H1 (cell line): ENCODE measurements at regions not wholly inside any gene's neighbourhood (a gene's known extent, or its start where the extent isn't known, plus 50 kb on each side); places are given as distances from the start of the nearest gene placed in this dataset.
A peak's percentile ranks its signal among the peaks of the same experiment; 100 is the strongest.
"Not testable (repeated sequence)": the region's sequence is repeated elsewhere in the genome, so short reads cannot be mapped to it uniquely, and the experiment has no call there.

ENCODE experiments used
- CTCF ChIA-PET: fragments of 300-600 bp; sonication (Branson Sonifier 250); formaldehyde crosslinking; loops from one replicate; lab custom pipeline; 2021; ENCODE audit not compliant: partially characterized antibody; lab: Charles Lee
- POLR2A ChIA-PET: fragments of 300-600 bp; sonication (Branson Sonifier 250); formaldehyde crosslinking; loops from one replicate; lab custom pipeline; 2021; ENCODE audit warnings: inconsistent platforms; ENCODE audit not compliant: partially characterized antibody; lab: Charles Lee
- DNase-seq, 2 experiments: peaks; one replicate each; pipeline versions ENCODE4 v3.0.0 to v3.0.0-alpha.2; 2010 to 2022; ENCODE audit warnings: low spot score in 2 of 2, low read depth in 1 of 2, mixed read lengths in 1 of 2
- FAIRE-seq: peaks from 2 replicates; lab custom pipeline; 2011; peaks lifted over from hg19 to GRCh38; lab: Jason Lieb, UNC
- H2AFZ ChIP-seq: 2 replicates; pipeline ENCODE4 v1.8.1; 2012; ENCODE audit warnings: low read length, inconsistent platforms
- H2AK5ac ChIP-seq: 2 replicates; pipeline ENCODE4 v1.6.1; 2013; ENCODE audit warnings: low read depth, low read length
- H2BK120ac ChIP-seq: replicated peaks from 2 replicates; pipeline ENCODE3; 2013; ENCODE audit warnings: low read depth, low read length, inconsistent platforms
- H2BK12ac ChIP-seq: 2 replicates; pipeline ENCODE4 v1.6.1; 2013; ENCODE audit warnings: low read depth, low read length
- H2BK15ac ChIP-seq: 2 replicates; pipeline ENCODE4 v1.6.1; 2013; ENCODE audit warnings: low read length
- H2BK20ac ChIP-seq: 2 replicates; pipeline ENCODE4 v1.6.1; 2013; ENCODE audit warnings: low read length
- H2BK5ac ChIP-seq: 2 replicates; pipeline ENCODE4 v1.6.1; 2013; ENCODE audit warnings: low read depth, low read length
- H3K14ac ChIP-seq: 2 replicates; pipeline ENCODE4 v1.6.1; 2013; ENCODE audit warnings: inconsistent platforms; ENCODE audit not compliant: insufficient read length
- H3K18ac ChIP-seq: 2 replicates; pipeline ENCODE4 v1.6.1; 2013; ENCODE audit warnings: low read length; ENCODE audit errors: extremely low read depth
- H3K23ac ChIP-seq: 2 replicates; pipeline ENCODE4 v1.6.1; 2013; ENCODE audit warnings: inconsistent platforms; ENCODE audit not compliant: insufficient read length
- H3K23me2 ChIP-seq: 2 replicates; pipeline ENCODE4 v1.6.1; 2013; ENCODE audit warnings: low read depth, low read length
- H3K27ac ChIP-seq: 2 replicates; pipeline ENCODE4 v1.6.1; 2011; ENCODE audit warnings: low read depth, low read length, inconsistent platforms
- H3K27me3 ChIP-seq, 4 experiments: replicated peaks in 1 of 4; 1 replicate in 1 of 4; 2 replicates in 3 of 4; pipeline versions ENCODE4 v1.6.1 to v1.8.1; 2011 to 2013; ENCODE audit warnings: low read length in 3 of 4, mild to moderate bottlenecking in 3 of 4, inconsistent platforms in 2 of 4, mixed read lengths in 2 of 4, moderate library complexity in 1 of 4; ENCODE audit not compliant: control insufficient read depth in 3 of 4, insufficient read depth in 3 of 4; ENCODE audit errors: extremely low read depth in 1 of 4
- H3K36me3 ChIP-seq, 4 experiments: 2 replicates each; pipeline versions ENCODE4 v1.6.1 to v1.8.1; 2011 to 2013; ENCODE audit warnings: mild to moderate bottlenecking in 4 of 4, low read length in 3 of 4, moderate library complexity in 2 of 4, control low read depth in 1 of 4, inconsistent platforms in 1 of 4; ENCODE audit not compliant: insufficient read depth in 4 of 4, control insufficient read depth in 2 of 4
- H3K4ac ChIP-seq: replicated peaks from 2 replicates; pipeline ENCODE3; 2013; ENCODE audit warnings: low read length, low read depth, mixed read lengths, inconsistent platforms; ENCODE audit not compliant: insufficient read length
- H3K4me1 ChIP-seq, 4 experiments: replicated peaks in 1 of 4; 1 replicate in 1 of 4; 2 replicates in 3 of 4; pipeline versions ENCODE4 v1.6.1 to v1.8.1; 2011 to 2013; ENCODE audit warnings: low read length in 3 of 4, inconsistent platforms in 2 of 4, mixed read lengths in 1 of 4; ENCODE audit not compliant: insufficient read depth in 4 of 4, control insufficient read depth in 3 of 4
- H3K4me2 ChIP-seq, 2 experiments: 2 replicates each; pipeline versions ENCODE4 v1.6.1 to v1.8.1; 2011 to 2013; ENCODE audit warnings: low read depth in 2 of 2, low read length in 2 of 2, control low read depth in 1 of 2, inconsistent platforms in 1 of 2, mild to moderate bottlenecking in 1 of 2; ENCODE audit not compliant: insufficient read depth in 1 of 2
- H3K4me3 ChIP-seq, 4 experiments: fragments of 200-600, 300-600 bp in 1 of 4; sonication (generic), shearing (Covaris generic), sonication (Bioruptor Twin) in 1 of 4; 2 replicates each; pipeline versions ENCODE4 v1.5.1 to v1.8.1; 2011 to 2016; ENCODE audit warnings: low read length in 4 of 4, low read depth in 3 of 4, control low read depth in 2 of 4, inconsistent platforms in 2 of 4, mild to moderate bottlenecking in 2 of 4, mixed read lengths in 1 of 4, moderate library complexity in 1 of 4; ENCODE audit not compliant: insufficient read depth in 2 of 4; ENCODE audit errors: extremely low read depth in 1 of 4
- H3K56ac ChIP-seq: replicated peaks from 2 replicates; pipeline ENCODE3; 2013; ENCODE audit warnings: low read depth, mild to moderate bottlenecking, mixed read lengths, low read length, inconsistent platforms; ENCODE audit not compliant: insufficient read length
- H3K79me1 ChIP-seq: 2 replicates; pipeline ENCODE4 v1.6.1; 2013; ENCODE audit warnings: low read depth, low read length, control low read depth
- H3K79me2 ChIP-seq, 2 experiments: 2 replicates each; pipeline versions ENCODE4 v1.6.1 to v1.8.1; 2012 to 2013; ENCODE audit warnings: low read length in 2 of 2, mild to moderate bottlenecking in 2 of 2, inconsistent platforms in 1 of 2; ENCODE audit not compliant: insufficient read depth in 2 of 2, control insufficient read depth in 1 of 2
- H3K9ac ChIP-seq, 4 experiments: replicated peaks in 1 of 4; 1 replicate in 1 of 4; 2 replicates in 3 of 4; pipeline versions ENCODE4 v1.6.1 to v1.8.1; 2011 to 2013; ENCODE audit warnings: low read depth in 3 of 4, low read length in 3 of 4, control low read depth in 2 of 4, mild to moderate bottlenecking in 2 of 4, moderate library complexity in 2 of 4, inconsistent platforms in 1 of 4; ENCODE audit errors: extremely low read depth in 1 of 4
- H3K9me3 ChIP-seq, 2 experiments: 2 replicates each; pipeline versions ENCODE4 v1.6.1 to v1.8.1; 2012 to 2013; ENCODE audit warnings: mild to moderate bottlenecking in 2 of 2, moderate library complexity in 2 of 2, control low read depth in 1 of 2, inconsistent platforms in 1 of 2, low read depth in 1 of 2, low read length in 1 of 2, mixed read lengths in 1 of 2; ENCODE audit not compliant: insufficient read depth in 2 of 2
- H4K20me1 ChIP-seq, 2 experiments: replicated peaks in 1 of 2; 2 replicates each; pipeline versions ENCODE3 to v1.8.1; 2011 to 2013; ENCODE audit warnings: inconsistent platforms in 2 of 2, low read length in 2 of 2, mild to moderate bottlenecking in 1 of 2; ENCODE audit not compliant: insufficient read depth in 2 of 2, control insufficient read depth in 1 of 2
- H4K5ac ChIP-seq: 2 replicates; pipeline ENCODE4 v1.6.1; 2013; ENCODE audit warnings: low read length, low read depth, mixed read lengths, inconsistent platforms; ENCODE audit not compliant: insufficient read length
- H4K8ac ChIP-seq: 2 replicates; pipeline ENCODE4 v1.8.0; 2013; ENCODE audit warnings: mild to moderate bottlenecking, moderate library complexity, low read length, inconsistent platforms; ENCODE audit not compliant: insufficient read depth; ENCODE audit errors: extremely low read depth
- H4K91ac ChIP-seq: replicated peaks from 2 replicates; pipeline ENCODE3; 2013; ENCODE audit warnings: low read length, mixed read lengths, inconsistent platforms; ENCODE audit not compliant: insufficient read length
- WGBS, 2 experiments: shearing (Covaris generic) in 1 of 2; methylation state at CpG; one replicate each; pipeline versions ENCODE4 v1.1.6 to v1.1.7; 2013 to 2015; ENCODE audit warnings: low lambda C conversion rate in 2 of 2, mixed read lengths in 2 of 2, inconsistent platforms in 1 of 2, low coverage in 1 of 2, missing lambda C conversion rate in 1 of 2; ENCODE audit not compliant: insufficient replicate concordance in 2 of 2, insufficient coverage in 1 of 2, insufficient read length in 1 of 2; ENCODE audit errors: extremely low coverage in 1 of 2, missing lambda C conversion rate in 1 of 2; 5-methylcytosine and 5-hydroxymethylcytosine counted together

DNA sequence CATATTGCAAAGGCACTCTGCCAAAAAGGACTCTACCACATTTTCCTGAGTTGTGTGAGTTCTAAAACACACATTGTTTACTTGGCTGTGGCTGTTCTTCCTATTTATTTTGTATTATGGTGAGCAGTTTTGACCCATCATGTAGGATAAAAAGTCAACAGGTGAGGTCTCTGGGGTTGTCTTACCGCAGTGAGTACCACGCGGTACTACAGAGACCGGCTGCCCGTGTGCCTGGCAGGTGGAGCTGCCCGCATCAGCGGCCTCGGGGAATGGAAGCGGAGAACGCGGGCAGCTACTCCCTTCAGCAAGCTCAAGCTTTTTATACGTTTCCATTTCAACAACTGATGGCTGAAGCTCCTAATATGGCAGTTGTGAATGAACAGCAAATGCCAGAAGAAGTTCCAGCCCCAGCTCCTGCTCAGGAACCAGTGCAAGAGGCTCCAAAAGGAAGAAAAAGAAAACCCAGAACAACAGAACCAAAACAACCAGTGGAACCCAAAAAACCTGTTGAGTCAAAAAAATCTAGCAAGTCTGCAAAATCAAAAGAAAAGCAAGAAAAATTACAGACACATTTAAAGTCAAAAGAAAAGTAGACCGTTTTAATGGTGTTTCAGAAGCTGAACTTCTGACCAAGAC lies 155.3 kb upstream of the RASSF8 start:
- H3K79me1 ChIP-seq, H3K56ac ChIP-seq, DNase-seq, H3K4me3 ChIP-seq, H3K36me3 ChIP-seq, H3K4ac ChIP-seq, H3K27me3 ChIP-seq, H3K14ac ChIP-seq, H3K4me1 ChIP-seq, H4K91ac ChIP-seq, POLR2A ChIA-PET, H3K23me2 ChIP-seq, H2BK20ac ChIP-seq, H2BK12ac ChIP-seq, H2BK15ac ChIP-seq, H3K9ac ChIP-seq, H2AK5ac ChIP-seq, H3K27ac ChIP-seq, H3K9me3 ChIP-seq, H4K20me1 ChIP-seq, H3K4me2 ChIP-seq, H3K18ac ChIP-seq, H4K5ac ChIP-seq, H2AFZ ChIP-seq, H2BK5ac ChIP-seq, H3K23ac ChIP-seq, FAIRE-seq, H2BK120ac ChIP-seq, H4K8ac ChIP-seq, H3K79me2 ChIP-seq: not testable (repeated sequence)
- CTCF ChIA-PET, result interaction anchor here (1.3 kb wide), 1 partner anchor 156 kb away, joined by 3 read pairs; no protein-coding TSS in a partner anchor
- WGBS, 2 experiments, result 94% methylated on average over 13 of the region's 13 CpGs; no CpG with 5 or more reads in 1 of the 2 experiments

DNA sequence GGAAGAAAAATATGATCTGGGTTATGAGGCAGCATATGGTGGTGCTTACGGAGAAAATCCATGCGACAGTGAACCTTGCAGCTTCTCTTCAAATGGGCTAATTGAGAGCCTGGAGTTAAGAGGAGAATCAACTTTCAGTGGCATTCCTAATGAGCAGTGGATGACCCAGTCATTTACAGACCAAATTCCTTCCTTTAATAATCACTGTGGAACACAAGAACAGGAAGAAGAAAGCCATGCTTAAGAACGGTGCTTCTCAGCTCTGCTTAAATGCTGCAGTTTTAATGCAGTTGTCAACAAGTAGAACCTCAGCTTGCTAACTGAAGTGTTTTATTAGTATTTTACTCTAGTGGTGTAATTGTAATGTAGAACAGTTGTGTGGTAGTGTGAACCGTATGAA lies 154.2 kb upstream of the RASSF8 start:
- H3K4me3 ChIP-seq, H4K91ac ChIP-seq, H2BK5ac ChIP-seq, H2BK12ac ChIP-seq, H3K79me1 ChIP-seq, H3K27ac ChIP-seq, H3K56ac ChIP-seq, H3K14ac ChIP-seq, POLR2A ChIA-PET, H3K27me3 ChIP-seq, H3K36me3 ChIP-seq, DNase-seq, H3K9ac ChIP-seq, H3K4me2 ChIP-seq, H3K23me2 ChIP-seq, H4K5ac ChIP-seq, H2BK20ac ChIP-seq, CTCF ChIA-PET, H2BK120ac ChIP-seq, H4K20me1 ChIP-seq, H3K79me2 ChIP-seq, H2AK5ac ChIP-seq, H3K4ac ChIP-seq, H4K8ac ChIP-seq, H2BK15ac ChIP-seq, H3K18ac ChIP-seq, H3K9me3 ChIP-seq, H3K23ac ChIP-seq, H3K4me1 ChIP-seq: not testable (repeated sequence)
- H2AFZ ChIP-seq, result 0 out of 2 replicates have a peak overlapping the region, but pooled peaks have one; percentile 41
- FAIRE-seq, result peak; percentile 32
- 77% methylated on average over 4 of the region's 4 CpGs; no CpG with 5 or more reads in 1 of the 2 experiments for WGBS, 2 experiments
